ENCODE measurements at regions not wholly inside any gene's neighbourhood (a gene's known extent, or its start where the extent isn't known, plus 50 kb on each side); places are given as distances from the start of the nearest gene placed in this dataset.

DNA sequence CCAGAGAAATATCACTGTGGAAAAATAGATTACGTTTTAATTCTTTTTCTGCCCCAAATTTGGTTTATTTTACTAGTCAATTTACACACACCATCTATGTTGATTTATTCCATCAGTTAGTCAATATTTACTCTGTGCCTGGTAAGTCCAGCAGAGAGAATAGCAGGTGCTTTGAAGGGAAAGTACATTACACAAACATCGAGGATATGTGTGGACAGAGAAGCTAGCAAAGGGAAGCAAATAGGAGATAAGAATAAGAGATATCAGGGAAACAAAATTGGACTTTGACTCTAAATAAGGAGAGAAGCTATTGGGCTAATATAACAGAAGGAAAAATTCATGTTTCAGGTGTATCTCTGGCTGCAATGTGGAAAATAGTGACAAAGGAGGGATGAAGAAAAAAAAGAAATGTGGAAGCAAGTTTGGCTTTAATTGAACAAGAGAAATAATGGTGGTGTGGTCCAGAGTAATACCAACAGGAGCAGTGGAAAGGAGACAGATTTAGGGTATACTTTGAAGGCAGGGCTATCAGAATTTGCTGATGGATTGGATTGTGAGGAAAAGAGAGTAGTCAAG is 587.7 kb upstream of the CDH6 start:
- Histone ChIP-seq H2AFZ (ENCODE audit: low read depth, low read length) (no peak overlapping the region), H3K4me1 (ENCODE audit: insufficient read depth, low read length) (no peaks in the 10 kb centered on the region), H3K4me3 (ENCODE audit: low read length) (no peak overlapping the region), H3K9me3 (ENCODE audit: low read length) (no peaks in the 10 kb centered on the region), H3K27me3 (ENCODE audit: insufficient read depth, low read length) (no peaks in the 10 kb centered on the region), H3K36me3 (ENCODE audit: insufficient read depth, low read length) (no peaks in the 10 kb centered on the region)

DNA sequence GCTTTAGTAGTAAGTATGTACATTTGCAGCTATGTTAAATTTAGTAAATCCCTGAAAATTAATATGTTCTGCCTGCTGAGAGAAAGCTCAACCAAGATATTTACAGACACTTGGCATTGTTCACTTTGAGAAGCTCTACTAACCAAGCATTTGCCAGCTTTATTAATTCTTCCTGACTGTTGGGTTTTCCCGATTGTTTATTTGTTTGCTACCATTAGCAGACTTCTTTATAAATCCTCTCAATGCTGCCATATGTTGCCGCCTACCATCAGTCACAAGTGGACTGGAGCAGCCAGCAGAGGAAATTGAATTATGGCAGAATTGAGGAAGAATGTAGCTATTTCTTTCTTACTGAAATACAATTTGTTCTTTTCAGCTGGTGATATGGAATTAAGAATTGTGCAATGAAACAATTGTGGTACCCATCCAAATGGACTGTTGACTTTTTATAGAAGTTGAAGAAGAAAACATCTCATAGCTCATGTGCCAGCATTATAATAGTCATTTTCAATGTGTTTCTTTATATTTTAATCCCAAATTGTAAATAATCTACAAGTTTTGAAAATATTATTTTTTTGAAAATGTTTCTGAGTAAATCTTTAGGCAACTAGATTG is 588.7 kb upstream of the CDH6 start:
- no peak overlapping the region for H3K4me3 ChIP-seq (ENCODE audit: low read length)
- no peaks in the 10 kb centered on the region for H3K4me1 ChIP-seq (ENCODE audit: insufficient read depth, low read length)
- no peaks in the 10 kb centered on the region for H3K27me3 ChIP-seq (ENCODE audit: insufficient read depth, low read length)
- H2AFZ ChIP-seq (ENCODE audit: low read depth, low read length): no peak overlapping the region
- no peaks in the 10 kb centered on the region for H3K36me3 ChIP-seq (ENCODE audit: insufficient read depth, low read length)
- H3K9me3 ChIP-seq (ENCODE audit: low read length): no peaks in the 10 kb centered on the region

DNA sequence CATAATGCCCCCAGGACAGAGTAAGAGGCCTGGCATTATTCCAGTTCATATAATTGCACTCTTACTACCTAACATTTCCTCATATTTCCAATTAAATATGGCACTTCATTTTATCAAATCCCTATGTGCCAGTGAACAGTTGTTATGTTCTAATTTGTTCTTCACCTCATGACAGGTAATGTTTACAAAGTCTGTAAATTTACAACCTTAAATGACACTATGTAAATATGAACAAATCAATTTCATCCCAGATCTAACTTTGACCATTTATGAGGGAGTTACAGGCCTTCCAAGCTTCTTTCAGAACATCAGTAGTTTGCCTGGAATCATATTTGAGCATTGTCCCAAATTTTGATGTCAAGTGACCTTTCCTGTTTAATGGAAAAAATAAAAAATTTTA is 592.6 kb upstream of the CDH6 start:
- H2AFZ ChIP-seq (ENCODE audit: low read depth, low read length): no peak overlapping the region
- H3K4me3 ChIP-seq (ENCODE audit: low read length): no peak overlapping the region
- H3K4me1 ChIP-seq (ENCODE audit: insufficient read depth, low read length): no peaks in the 10 kb centered on the region
- H3K27me3 ChIP-seq (ENCODE audit: insufficient read depth, low read length): no peaks in the 10 kb centered on the region
- H3K9me3 ChIP-seq (ENCODE audit: low read length): no peaks in the 10 kb centered on the region
- no peaks in the 10 kb centered on the region for H3K36me3 ChIP-seq (ENCODE audit: insufficient read depth, low read length)

DNA sequence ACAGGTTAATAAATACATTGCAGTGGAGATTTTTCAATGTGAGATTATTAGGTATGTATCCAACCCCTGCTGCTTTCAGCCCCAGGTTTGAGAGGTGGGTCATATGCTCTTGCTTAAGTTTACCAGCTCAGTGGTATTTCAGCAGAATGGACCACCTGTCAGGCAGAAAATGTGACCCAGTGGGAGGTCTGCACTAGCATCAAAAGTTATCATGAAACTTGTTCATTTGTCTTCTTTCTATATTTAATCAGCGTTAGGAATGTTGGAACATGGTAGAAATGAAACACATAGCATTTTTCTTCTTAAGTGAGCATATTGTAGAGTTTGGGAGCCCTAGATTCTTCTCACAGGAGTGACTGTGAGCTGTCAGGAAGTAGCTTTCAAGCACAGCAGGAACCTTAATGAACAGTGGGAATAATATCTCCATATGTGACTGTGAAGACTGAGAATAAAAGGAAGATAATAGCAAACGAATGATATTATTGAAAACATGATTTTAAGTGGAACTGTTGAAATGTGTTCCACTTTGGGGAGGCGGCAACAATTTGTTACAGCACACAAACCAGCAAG is 596.9 kb upstream of the CDH6 start:
- Histone ChIP-seq H3K4me1 (ENCODE audit: insufficient read depth, low read length) (peaks cover 3% of the 10 kb centered on the region), H3K27me3 (ENCODE audit: insufficient read depth, low read length) (no peaks in the 10 kb centered on the region), H3K36me3 (ENCODE audit: insufficient read depth, low read length) (no peaks in the 10 kb centered on the region), H2AFZ (ENCODE audit: low read depth, low read length) (no peak overlapping the region), H3K4me3 (ENCODE audit: low read length) (no peak overlapping the region), H3K9me3 (ENCODE audit: low read length) (no peaks in the 10 kb centered on the region)

DNA sequence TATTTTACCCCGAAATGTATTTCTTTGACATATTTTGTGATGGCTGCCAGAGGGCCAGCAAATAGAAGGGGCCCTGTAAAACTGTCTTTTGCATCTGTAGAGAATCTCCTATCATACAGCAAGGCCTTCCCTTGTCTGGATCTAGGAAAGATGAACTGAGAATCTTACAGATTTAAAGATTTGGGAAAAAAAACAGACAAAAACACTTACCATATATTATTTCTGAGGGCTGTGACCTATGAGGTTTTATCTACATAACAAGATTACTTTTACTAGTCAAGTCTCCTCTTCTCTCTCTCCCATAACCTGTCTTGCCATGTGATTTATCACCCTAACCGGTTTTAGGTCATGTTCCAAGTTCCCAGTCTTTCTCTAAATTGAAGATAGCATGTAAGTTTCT is 599.2 kb upstream of the CDH6 start:
- Histone ChIP-seq H3K9me3 (ENCODE audit: low read length) (no peaks in the 10 kb centered on the region), H3K4me1 (ENCODE audit: insufficient read depth, low read length) (peaks cover 3% of the 10 kb centered on the region), H3K4me3 (ENCODE audit: low read length) (no peak overlapping the region), H2AFZ (ENCODE audit: low read depth, low read length) (no peak overlapping the region), H3K36me3 (ENCODE audit: insufficient read depth, low read length) (no peaks in the 10 kb centered on the region), H3K27me3 (ENCODE audit: insufficient read depth, low read length) (no peaks in the 10 kb centered on the region)

DNA sequence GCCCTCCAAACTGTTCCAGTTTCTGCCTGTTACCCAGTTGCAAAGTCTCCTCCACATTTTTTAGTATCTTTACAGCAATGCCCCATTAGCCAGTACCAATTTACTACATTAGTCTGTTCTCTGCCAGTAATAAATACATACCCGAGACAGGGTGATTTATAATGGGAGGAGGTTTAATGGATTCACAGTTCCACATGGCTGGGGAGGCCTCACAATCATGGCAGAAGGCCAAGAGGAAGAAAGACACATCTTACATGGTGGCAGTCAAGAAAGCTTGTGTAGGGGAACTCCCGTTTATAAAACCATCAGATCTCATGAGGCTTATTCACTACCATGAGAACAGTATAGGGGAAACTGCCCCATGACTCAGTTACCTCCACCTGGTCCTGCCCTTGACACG is 600.7 kb upstream of the CDH6 start:
- no peak overlapping the region for H3K4me3 ChIP-seq (ENCODE audit: low read length)
- no peaks in the 10 kb centered on the region for H3K36me3 ChIP-seq (ENCODE audit: insufficient read depth, low read length)

DNA sequence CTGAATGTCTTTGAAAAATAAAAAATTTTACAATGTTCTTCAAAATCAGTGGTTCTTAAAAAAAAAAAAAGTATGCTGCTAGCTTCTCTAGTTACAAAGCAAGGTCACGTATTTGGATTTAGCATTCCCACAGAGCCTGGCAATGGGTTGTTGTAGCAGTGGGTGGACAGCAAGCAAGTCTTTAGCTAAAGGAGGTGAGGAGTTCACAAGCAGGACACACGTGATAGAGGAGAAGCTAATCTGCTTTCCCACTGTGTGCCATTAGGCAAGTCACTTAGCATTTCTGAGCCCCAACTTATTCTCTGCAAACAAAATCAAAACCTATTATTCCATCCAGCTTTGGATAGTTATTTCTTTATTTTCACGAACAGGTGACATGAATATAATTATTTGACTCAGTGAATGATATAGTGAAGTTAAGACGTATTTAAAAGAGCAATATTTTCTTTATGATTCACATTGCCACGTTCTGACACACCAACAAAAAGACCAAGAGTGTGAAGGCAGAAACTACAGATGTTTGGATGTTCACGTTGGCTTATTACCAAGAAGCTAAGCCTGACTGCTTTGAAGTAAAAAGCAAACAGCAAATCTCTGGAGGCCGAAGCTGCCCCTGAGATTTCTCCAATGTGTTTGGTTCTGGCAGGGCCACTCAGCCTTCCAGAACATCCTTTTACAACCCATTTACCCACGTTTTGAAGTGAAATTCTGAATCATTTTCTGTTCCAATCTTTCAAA is 612.1 kb upstream of the CDH6 start:
- no peaks in the 10 kb centered on the region for H3K9me3 ChIP-seq (ENCODE audit: low read length)
- H2AFZ ChIP-seq (ENCODE audit: low read depth, low read length): no peak overlapping the region
- no peaks in the 10 kb centered on the region for H3K4me1 ChIP-seq (ENCODE audit: insufficient read depth, low read length)
- no peak overlapping the region for H3K4me3 ChIP-seq (ENCODE audit: low read length)
- no peaks in the 10 kb centered on the region for H3K27me3 ChIP-seq (ENCODE audit: insufficient read depth, low read length)
- no peaks in the 10 kb centered on the region for H3K36me3 ChIP-seq (ENCODE audit: insufficient read depth, low read length)

More for the DNA sequence above, 600.7 kb upstream of the CDH6 start:
- Histone ChIP-seq H2AFZ (ENCODE audit: low read depth, low read length) (no peak overlapping the region), H3K4me1 (ENCODE audit: insufficient read depth, low read length) (peaks cover 3% of the 10 kb centered on the region), H3K9me3 (ENCODE audit: low read length) (no peaks in the 10 kb centered on the region), H3K27me3 (ENCODE audit: insufficient read depth, low read length) (no peaks in the 10 kb centered on the region)

DNA sequence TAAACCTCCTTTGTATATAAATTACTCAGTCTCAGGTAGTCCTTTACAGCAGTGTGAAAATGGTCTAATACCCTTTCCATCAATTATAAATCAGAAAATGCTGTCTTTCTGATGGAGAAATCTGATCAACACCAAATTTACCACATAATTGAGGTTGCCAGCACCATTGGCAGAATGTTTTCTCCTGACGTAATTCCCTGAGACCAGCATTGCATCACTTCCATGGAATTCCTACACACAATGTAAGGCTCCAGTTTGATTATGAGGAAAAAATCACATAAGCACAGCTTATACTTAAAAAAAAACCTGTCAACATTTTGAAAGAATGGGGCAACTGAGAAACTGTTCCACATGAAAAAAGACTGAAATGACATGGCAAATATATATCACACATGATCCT is 618.7 kb upstream of the CDH6 start:
- Histone ChIP-seq H3K27me3 (ENCODE audit: insufficient read depth, low read length) (no peaks in the 10 kb centered on the region), H3K9me3 (ENCODE audit: low read length) (no peaks in the 10 kb centered on the region), H3K36me3 (ENCODE audit: insufficient read depth, low read length) (no peaks in the 10 kb centered on the region), H3K4me3 (ENCODE audit: low read length) (no peak overlapping the region), H3K4me1 (ENCODE audit: insufficient read depth, low read length) (no peaks in the 10 kb centered on the region), H2AFZ (ENCODE audit: low read depth, low read length) (no peak overlapping the region)

DNA sequence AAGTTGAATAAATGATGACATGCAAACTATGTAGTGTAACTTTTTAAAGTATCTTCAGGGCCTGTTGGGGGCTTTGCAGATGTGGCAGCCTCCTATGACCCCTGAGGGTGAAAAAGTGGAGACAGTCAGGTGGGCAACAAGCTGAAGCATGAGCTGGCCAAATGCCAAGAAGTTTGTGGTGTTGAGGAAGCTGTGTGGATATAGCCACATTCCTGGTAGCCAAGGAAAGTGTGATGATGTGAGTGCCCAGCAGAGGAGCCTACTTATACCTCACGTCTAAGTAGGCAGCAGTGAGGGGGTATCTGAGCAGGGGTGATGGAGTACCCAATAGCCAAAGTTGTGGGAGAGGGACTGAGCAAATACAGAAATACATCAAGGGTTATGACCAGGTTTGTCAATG is 621.2 kb upstream of the CDH6 start:
- Histone ChIP-seq H3K4me1 (ENCODE audit: insufficient read depth, low read length) (no peaks in the 10 kb centered on the region), H3K4me3 (ENCODE audit: low read length) (no peak overlapping the region), H3K9me3 (ENCODE audit: low read length) (no peaks in the 10 kb centered on the region), H2AFZ (ENCODE audit: low read depth, low read length) (no peak overlapping the region), H3K36me3 (ENCODE audit: insufficient read depth, low read length) (no peaks in the 10 kb centered on the region), H3K27me3 (ENCODE audit: insufficient read depth, low read length) (no peaks in the 10 kb centered on the region)

DNA sequence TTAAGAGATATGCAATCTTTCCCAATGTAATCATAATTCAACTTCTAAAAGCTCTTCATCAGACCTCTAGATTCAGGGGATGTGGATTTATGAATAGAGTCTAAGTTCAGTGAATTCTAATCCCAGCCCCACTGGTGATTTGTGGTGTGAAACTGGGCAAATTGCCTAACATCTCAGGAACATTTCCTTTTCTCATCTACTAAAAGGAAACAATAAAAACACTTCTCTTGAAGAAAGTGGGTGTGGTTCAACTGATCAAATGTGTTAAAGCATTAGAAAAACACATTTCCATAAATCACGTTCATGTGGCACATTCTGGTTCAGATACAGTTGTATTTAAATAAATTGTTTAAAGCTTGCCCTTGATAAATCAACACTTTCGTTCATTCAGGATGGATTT is 631.7 kb upstream of the CDH6 start:
- Histone ChIP-seq H3K27me3 (ENCODE audit: insufficient read depth, low read length) (no peaks in the 10 kb centered on the region), H3K4me1 (ENCODE audit: insufficient read depth, low read length) (no peaks in the 10 kb centered on the region), H3K9me3 (ENCODE audit: low read length) (no peaks in the 10 kb centered on the region), H3K36me3 (ENCODE audit: insufficient read depth, low read length) (no peaks in the 10 kb centered on the region), H2AFZ (ENCODE audit: low read depth, low read length) (no peak overlapping the region), H3K4me3 (ENCODE audit: low read length) (no peak overlapping the region)

DNA sequence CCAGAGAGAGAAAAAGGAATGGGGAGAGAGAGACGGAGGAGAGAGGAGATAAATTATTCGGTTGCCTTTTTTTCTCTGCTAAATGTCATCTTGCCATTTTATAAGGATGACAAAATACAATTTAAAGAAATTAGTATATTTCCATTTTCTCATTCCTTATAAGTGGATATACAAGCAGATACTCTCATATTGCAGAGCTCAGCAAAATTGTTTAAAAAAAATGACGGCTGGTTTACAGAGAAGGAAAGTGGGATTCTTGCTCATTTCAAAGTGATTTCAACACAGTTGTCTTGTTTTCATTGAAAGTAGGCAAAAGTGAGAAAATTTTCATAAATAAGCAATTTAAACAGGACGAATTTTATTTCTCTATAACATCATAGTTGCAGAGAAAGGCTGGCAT is 641.9 kb upstream of the CDH6 start:
- H2AFZ ChIP-seq (ENCODE audit: low read depth, low read length): no peak overlapping the region
- H3K36me3 ChIP-seq (ENCODE audit: insufficient read depth, low read length): no peaks in the 10 kb centered on the region
- H3K4me1 ChIP-seq (ENCODE audit: insufficient read depth, low read length): no peaks in the 10 kb centered on the region
- H3K4me3 ChIP-seq (ENCODE audit: low read length): no peak overlapping the region
- no peaks in the 10 kb centered on the region for H3K27me3 ChIP-seq (ENCODE audit: insufficient read depth, low read length)
- no peaks in the 10 kb centered on the region for H3K9me3 ChIP-seq (ENCODE audit: low read length)

DNA sequence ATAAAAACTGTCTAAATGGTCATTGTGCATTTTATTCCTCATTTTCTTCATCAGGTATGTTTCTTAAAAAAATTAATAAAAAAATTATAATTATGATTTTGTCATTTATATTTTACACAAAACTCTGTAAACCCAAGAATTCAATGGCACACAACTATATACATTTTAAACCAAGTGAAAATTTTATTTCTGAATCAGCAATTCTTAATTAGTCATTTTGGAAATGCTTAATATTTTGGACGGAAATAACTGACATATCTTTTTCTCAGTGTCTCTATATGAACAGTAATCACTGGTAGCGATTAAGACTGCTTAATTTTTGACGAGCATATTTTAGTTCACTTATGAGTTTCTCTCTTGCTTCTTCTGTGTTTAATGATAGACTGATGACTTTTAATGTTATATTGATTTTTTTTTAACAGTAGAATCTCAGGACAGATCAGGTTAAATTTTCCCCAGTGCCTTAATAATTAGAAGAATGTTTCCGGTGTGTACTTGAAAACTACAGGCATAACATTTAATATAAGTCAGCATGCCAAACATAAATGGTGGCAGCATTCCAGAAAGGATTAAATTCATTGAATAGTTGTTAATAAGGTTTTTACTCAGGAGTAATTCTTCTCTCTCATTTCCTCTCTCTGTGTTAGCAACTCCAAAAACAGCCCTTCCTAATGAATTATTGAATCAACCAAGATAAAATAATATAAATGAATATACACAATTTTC is 644.7 kb upstream of the CDH6 start:
- no peaks in the 10 kb centered on the region for H3K36me3 ChIP-seq (ENCODE audit: insufficient read depth, low read length)
- H3K9me3 ChIP-seq (ENCODE audit: low read length): no peaks in the 10 kb centered on the region
- H3K27me3 ChIP-seq (ENCODE audit: insufficient read depth, low read length): no peaks in the 10 kb centered on the region
- no peaks in the 10 kb centered on the region for H3K4me1 ChIP-seq (ENCODE audit: insufficient read depth, low read length)
- no peak overlapping the region for H3K4me3 ChIP-seq (ENCODE audit: low read length)
- no peak overlapping the region for H2AFZ ChIP-seq (ENCODE audit: low read depth, low read length)

DNA sequence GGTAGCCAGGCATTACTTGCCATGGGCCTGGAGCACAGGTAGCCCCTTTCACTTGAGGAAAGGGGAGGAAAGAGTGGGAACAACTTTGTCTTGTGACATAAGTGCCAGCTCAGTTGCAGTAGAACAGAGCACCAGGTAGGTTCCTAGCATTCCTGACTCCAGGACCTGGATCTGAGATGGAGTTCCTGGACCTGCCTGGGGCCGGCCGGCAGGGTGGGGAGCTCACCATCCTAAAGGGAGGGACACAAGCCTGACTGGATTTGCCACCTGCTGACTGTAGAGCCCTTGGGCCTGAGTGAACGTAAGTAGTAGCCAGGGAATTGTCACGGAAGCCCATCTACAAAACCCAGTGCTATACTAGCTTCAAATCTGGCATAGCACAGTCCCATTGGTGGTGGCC is 653.3 kb upstream of the CDH6 start:
- H3K36me3 ChIP-seq (ENCODE audit: insufficient read depth, low read length): no peaks in the 10 kb centered on the region
- no peaks in the 10 kb centered on the region for H3K9me3 ChIP-seq (ENCODE audit: low read length)
- H3K4me1 ChIP-seq (ENCODE audit: insufficient read depth, low read length): no peaks in the 10 kb centered on the region
- H2AFZ ChIP-seq (ENCODE audit: low read depth, low read length): no peak overlapping the region
- no peak overlapping the region for H3K4me3 ChIP-seq (ENCODE audit: low read length)
- no peaks in the 10 kb centered on the region for H3K27me3 ChIP-seq (ENCODE audit: insufficient read depth, low read length)

Data from neuron (in vitro differentiated cells).